Renal pelvis (tissue), 1 donor: ENCODE measurements at regions not wholly inside any gene's neighbourhood (a gene's known extent, or its start where the extent isn't known, plus 50 kb on each side); places are given as distances from the start of the nearest gene placed in this dataset.

Source experiments
- DNase-seq: peaks from one replicate; pipeline ENCODE4 v3.0.0-alpha.2; 2013

DNA sequence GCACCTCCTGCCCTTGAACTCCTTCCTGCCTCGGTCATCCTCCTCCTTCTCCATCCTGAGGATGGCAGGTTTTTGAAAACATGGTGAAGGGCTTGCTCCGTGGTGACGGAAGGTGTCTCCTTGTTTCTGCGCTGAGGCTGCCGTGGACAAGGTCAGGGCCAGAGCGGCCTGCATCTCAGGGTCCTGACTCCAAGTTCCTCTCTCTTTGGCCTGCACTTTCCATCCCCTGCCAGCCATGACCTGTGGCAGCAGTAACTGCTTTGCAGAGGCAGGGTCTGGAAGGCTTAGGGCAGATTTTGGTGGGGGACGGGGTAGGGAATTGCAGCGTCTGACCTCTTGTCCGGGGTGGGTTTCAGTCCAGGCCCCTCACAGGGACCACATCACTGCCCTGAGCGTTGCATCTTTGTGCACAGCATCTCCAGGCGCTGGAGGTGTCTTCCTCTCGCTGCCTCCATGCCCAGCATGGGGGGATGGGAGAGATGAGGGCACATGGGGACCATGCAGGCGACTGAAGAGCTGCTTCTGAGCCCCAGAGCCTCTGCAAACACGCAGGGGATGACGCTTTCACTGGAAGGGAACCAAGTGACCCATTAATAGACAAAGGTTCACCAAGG, 216.8 kb downstream of the TEX29 start:
- no peak for DNase-seq

DNA sequence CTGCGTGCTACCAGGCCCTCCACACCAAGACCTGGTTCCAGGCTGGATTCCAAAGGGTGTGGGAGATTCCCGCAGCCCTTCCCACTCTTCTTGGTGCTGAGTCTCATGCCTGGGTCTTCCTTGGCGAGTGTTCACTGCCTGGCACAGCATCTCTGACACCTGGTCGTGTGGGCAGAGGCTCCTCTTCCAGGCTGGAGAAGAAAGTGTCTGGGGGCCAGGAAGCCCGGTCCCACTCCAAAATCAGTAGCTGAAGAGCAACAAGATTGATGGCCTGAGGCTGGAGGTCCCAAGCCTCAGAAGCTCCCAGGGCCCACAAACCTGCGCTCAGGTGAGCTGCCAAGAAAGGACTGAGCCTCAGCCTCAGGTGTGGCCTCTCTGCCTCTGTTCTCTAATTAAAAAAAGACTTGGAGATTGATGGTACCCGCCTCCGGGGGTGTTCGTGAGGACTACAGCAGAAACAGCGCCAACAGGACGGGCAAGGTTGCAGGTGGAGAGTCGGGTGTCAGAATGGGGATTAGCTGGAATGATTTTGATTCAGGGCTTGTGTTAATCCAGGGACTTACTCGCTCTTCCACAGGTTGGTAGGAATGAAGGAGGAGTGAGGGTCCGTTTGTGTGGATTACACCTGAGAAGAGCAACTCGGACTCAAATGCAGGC, 217.5 kb downstream of the TEX29 start:
- no peak for DNase-seq

DNA sequence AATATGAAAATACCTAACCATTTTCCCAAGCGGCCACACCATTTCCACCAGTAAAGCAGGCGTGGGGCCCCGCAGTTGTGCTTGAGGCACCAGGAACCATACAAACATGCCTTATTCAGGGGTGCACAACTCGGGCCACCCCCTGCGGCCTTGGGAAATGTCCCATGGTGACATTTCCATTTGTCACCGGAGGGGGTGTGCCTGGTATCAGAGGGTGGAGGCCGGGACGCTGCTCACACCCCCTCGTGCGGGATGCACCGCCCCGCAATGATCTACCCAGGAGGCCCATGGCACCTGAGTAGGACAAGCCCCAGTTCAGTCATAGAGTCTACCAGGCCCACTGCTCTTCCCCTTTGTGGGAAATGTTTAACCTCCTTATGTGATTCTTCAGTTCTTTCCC, 218.8 kb downstream of the TEX29 start:
- no peak for DNase-seq

DNA sequence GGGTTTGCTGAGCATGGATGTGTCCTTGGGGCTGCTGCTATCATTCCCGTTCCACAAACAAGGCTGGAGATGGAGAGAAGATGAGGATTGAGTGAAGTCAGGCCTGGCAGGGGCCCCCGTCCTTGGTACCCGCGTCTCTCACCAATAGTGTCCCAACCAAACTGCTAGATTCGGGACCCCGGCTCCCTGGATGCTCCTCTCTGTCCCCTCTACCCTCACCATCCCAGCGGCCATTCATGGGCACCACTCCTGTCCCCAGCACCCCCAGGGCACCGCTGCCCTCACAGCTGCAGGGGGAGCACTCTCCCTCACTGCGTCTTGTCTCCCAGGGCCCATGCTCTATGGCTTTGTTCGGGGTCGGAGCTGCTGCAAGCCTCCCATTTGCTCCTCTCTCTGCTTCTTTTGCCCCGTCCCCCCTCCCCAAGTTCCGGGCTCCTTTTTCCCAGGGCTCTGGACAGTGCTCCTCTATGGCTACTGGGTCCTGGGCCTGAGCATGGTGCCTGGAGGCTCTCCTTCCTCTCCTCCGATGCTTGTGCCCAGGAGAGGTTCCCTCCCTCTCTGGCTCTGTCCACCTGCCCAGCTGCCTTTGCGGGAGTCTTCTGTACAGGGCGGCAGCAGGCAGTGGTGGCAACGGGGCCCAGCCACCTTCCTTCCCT, 219.5 kb downstream of the TEX29 start:
- no peak for DNase-seq

DNA sequence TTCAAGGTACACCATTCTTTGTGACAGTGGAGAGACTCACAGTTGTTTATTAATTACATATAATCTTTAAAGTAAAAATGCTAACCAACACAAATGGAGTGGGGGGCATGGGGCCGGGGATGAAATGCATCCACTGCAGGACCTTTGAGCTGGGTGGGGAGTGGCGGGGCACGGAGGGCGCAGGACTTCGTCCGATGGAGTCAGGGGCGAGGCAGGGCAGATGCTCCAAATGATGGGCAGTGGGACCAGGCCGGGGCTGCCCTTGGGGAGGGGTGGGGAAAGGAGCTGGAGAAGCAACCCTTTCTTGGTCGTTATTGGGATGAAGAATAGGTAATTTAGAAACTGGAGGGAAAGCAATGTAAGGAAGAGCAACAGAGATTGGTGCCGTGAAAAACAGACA, 220.0 kb downstream of the TEX29 start:
- no peak for DNase-seq

DNA sequence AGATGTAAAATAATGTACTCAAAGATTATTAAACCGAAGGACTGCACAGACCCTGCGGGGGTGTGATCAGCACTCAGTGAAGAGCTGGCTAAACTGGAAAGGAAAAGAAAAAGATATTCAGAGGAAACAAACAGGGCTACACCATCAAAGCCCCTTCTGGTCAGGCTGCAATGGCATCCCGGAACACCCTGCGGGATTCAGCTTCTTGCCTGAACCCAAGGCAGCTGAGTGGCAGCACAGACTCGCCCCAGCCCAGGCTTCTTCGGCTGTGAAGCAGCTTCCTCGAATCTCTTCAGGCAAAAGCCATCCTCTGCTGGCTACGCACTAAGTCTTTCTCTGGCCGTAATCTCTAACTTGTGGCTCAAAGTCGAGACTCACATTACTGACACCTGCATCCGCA, 220.9 kb downstream of the TEX29 start:
- DNase-seq: no peak

DNA sequence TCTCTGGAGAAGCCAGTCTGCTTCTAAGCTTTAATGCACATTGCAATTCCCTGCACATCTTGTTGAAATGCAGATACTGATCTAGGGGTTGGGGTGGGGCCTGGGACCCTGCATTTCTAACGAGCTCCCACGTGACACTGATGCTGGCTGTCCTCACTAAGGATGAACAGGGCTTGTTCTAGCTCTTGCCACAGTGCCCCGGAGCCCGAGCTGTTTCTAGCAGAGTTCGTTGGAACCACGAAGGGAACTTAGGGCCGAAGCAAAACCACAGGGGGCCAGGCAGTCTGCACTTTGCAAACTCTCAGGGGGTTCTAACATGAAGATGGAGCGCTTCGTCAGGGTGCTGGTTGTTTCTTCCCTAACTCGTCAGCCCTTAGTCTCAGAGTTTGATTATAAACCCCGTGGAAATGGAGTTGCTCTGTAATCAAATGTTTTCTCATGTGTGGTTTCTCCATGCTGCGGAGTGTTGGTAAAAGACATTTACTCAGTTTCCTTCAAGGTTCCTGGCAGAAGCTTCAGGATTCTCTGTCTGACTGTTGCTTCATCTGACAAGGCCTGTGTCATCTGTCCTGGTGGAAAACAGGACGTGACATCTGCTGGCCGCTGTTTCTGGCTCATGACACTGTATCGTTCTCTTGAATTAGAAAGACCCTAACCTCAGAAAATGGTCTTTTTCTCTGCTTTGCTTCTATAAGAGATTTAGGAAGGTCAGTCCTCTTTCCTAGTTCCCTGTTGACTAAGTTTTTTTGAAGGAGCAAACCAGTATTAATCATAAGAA, 221.5 kb downstream of the TEX29 start:
- DNase-seq: no peak

DNA sequence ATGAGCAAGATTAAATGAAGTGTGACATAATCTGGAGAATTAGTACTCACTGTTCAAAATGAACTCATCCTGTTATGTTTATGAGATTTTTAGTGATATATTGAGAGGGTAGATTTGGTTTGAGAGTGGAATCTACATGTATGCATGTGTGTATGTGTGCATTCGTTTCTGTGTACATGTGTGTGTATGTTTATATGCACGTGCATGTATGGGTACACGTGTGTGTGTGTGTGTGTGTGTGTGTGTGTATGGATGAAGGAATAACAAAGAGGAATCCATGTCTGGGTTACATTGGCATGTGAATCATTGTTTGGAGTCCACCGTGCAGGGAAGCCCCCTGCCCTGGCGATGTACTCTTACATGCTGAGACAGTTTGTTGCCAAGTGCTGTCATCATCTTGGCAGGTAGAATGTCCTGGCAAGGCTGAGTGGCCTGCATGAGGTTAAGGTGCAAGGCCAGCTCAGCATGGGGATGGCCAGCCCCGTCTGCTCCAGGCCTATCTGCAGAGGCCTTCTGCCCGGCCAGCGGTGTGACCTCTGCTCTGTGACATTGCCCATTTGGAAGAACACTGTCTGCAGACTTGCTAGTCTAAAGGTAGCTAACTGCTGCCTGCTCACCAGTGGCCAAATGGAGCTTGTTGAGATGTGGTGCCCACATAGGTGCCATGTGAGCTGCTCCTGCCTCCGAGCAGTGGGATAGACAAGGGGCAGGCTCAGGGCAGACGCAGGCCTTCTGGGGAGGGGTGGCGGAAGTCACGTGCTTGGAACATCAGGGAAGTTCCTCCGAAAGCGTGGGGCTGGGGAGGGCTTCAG, 222.3 kb downstream of the TEX29 start:
- DNase-seq: no peak

DNA sequence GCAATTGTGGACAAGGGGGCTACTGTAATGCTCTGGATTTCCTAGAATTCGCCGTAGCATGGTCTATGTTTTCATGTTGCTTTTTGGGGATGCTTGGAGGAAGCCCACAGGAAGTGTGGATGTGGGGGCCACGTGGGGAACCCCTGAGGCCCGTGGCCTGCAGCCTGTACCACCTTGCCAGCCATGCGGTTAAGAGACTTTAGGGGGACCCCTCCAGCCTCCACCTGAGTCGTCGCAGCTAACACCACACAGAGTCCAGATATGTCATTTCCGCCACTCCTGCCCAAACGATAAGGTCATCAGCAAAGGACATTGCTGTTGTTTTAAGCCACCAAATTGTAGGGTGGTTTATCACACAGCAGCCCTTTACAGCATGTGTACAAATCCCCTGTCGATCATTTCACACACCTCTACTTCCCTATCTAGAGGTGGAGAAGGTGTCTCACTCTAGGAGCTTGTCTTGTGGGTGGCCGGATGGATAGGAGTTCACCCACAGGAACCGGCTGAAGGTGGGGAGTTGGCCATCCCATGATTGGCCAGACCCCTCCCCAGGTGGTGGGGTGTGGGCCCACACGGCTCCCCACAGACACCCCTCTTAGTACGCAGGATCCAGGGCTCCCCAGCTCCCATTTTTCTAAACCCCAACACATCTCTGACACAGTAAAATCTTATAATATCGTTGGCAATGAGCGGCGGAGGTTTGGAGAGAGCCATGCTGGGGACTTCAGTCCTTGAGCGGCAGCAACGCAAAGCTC, 226.7 kb downstream of the TEX29 start:
- no peak for DNase-seq

DNA sequence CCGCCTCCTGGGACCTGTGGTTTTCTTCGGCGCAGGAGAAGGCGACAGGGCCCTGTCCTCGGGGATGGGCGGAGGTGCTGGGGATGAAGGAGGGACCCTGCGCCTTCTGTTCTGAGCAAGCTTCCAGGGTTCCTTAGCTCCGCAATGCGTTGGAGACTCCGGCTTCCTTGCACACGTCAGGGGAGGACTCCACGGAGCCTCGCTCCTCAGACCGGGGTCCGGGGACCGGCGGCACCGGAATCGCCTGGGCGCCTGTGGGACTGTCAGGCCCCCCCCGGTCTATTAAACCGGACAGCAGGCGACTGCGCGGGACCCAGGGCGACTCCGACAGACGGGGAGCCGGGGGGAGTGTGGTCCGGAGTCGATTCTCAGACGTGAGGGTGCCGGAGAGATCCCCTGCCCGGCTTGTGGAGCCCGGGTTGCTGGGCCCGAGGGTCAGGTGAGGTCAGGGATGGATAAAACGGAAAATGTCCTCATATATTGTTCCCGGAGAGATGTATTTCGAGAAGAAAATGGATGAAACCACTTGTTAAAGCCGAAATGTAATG, 227.4 kb downstream of the TEX29 start:
- DNase-seq: no peak

DNA sequence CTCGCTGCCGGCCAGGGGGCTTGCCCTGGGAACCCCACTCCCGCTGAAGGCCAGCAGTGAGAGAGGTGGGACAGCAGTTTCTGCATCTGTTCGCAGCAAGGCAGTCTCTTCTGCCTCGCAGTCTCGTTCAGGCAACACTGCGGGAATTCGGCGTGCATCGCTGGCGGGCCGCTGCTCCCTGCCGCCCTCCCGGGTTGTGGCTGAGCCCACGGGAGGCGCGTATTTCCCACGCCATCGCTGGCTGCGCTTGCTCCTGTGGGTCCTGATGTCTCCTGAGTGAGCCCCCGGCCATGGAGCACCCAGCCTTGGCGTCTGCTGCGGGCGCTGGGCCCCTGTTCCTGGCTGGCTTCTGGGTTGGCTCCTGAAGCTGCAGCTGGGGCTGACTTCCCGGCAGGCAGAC, 227.9 kb downstream of the TEX29 start:
- DNase-seq: no peak

DNA sequence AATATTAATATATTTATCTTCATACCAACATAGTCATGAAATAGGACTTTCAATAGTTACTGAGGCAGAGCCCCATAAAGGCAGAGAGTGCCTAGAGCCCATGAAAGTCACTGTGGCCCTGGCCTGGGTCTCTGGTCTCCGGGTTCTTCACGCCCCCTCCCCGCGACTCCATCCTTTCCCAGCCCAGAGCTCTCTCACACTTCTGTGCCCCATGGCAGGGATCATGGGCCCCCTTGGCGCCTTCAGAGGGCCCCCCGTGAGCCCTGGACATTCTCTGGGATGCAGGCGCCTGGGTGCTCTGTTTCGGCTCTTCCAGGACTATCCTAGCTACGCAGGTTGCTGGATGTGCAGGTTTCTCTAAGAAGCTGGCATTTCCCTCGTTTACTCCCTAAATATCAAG, 228.4 kb downstream of the TEX29 start:
- no peak for DNase-seq

DNA sequence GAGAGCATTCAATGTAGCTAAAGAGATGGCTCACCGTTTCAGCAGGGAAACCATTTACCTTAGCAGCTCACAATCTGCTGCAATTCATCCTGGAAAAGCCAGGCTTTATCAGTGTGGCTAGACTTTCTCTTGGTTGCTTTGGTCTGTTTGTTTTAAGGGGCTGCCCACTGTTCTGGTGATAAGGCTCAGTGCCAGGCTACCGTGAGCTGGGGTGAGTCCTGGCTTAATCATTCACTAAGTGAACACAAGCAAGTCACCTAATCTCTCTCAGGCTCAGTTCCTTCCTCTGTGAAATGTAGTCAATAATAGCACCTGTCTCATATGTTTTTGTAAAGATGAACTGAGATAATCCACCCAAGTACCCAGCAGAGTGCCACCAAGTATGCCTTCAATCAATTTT, 229.0 kb downstream of the TEX29 start:
- DNase-seq: no peak

DNA sequence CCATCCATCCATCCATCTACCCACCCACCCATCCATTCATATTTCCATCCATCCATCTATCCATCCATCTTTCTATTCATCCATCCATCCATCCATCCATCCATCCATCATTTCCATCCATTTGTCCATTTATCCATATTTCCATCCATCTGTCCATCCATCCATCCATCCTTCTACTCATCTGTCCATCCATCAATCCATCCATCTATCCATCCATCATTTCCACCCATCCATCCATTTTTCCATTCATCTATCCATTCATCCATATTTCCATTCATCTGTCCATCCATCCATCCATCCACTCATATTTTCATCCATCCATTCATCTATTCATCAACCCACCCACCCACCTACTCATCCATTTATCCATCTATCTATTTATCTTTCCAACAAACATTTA, 229.6 kb downstream of the TEX29 start:
- DNase-seq: no peak

DNA sequence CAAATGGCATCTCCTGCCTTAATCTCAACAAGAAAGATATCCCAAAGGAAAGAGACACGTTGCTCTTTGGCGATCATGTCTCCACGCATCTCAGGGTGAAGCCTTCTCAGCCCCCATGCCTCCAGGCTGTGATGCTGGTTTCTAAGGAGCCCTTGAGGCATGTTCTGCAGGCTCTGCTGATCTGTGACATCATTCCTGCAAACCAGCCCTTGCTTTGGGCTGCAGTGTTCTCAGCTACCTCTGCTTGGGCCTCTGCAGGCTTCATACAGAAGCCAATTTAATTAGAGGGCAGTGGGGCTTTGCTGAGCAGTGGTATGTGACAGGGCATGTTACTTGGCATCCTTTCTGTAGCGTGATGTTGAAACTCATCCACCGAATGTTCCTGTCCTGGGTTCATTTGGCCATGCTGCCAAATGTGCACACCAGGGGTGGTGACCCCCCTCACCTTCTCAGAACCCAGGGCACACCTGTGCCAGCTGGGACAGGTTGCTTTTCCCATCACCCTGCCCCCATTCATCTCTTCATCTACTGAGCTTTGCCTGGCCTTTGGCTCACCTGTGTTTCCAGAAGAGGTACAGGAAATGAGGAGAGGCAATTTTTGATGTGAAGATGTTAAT, 230.9 kb downstream of the TEX29 start:
- no peak for DNase-seq

DNA sequence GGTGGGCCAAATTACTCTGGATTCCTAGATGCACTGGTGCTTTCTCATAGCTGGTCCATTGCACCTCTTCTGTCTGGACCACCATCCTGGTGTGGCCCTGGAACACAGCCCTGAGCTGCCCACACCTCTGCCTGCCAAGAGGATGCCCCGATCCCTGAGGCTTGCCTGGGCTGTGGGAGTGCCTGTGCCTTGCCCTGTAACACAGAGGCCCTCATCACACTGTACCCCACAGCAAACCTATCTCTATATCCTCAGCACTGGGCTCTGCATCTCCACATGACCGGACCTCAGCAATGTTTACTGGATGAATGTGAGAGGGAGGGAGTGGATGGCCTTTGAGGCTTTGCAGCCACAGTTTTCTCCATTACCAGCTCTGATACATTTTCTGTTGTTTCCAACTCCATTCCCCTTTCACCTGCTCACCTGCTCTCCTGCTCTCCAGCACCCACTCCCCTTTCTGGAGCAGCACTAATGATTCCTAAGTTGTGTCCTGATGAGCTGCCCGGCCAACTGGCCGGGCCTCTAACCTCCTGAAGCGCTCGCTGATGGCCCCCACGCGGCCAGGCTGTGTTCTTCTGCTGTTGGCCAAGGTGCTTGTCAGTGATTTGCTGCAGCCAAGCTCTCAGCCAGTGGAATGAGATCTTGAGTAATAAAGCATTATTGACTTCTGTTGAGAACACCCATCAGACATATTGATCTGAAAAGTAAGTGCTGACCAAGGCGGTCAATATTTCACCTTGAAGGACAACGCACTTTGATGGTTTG, 232.6 kb downstream of the TEX29 start:
- DNase-seq: no peak

DNA sequence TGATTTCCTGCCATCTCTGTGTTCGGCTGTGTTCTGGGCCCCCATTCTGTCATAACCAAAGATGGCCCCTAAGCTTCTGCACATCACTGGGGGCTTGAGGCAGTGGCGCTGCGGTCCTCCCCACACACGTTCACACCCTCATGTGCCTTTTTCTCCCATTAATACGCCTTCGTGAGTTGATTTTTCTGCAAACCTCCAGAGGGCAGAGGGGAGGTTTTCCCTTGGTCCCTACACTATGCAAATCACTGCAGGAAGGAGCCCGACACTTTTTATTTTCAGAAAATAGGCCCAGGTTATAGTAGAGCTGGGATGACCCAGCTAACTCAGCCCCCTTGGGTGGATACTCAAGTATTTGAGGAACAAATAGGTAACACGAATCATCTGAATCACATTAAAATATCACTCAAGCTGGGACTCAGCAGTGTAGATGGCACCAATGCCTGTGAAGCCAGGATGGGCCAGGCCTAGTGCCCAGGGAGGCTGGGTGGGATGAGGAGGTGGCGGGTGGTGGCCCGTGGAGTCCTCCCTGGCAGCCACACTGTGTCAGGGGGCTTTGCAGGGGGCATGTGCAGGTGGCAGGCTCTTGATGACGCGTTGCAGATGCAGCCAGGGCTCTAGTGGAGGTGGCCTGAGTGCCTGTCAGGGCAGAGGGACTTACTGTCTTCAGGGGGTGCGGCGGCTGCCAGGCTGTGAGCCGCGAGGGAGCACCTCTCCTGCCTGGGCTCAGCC, 234.3 kb downstream of the TEX29 start:
- DNase-seq: no peak

DNA sequence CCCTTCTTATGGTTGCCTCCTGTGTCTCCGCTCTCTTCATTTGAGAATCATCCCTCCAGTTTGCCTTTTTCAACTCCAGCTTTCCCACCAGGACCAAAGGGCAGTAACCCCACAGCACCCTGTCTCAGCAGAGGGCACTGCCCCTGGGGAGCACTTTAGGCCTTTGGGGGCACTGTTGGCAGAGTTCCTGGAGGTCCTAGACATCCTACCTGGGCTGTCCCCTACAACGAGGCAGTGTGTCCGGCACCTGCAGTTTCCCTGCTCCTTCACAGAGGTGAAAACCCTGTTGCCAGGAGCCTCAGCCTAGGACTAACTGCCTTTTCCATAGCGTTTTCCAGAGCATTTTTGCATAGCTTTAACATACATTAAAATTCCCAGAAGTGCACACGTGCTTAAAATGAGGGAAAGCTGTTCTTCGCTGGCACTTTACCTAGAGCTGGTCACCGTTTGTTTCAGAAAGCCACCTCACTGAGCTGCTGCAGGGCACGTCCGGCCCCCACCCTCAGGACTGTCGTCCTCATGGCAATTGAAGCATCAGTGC, 234.9 kb downstream of the TEX29 start:
- DNase-seq: no peak

DNA sequence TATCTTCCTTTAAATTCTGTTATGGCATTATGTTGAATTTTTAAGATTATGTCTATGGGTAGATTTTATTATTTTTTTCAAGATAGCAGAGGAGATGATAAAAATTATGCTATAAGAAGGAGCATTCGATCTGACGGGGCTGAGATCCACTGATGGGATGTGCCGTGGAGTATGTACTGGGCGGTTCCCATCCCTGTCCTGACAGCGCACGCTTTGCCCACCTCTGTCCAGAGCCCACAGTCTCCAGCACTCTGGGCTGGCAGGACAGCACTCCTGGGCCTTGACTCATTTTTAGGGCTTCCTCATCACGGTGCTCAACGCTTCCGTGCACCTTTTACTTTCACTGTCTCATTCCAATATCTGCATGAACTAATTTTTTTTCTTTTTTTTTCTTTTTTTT, 235.5 kb downstream of the TEX29 start:
- no peak for DNase-seq
